ENCODE measurements at regions not wholly inside any gene's neighbourhood (a gene's known extent, or its start where the extent isn't known, plus 50 kb on each side); places are given as distances from the start of the nearest gene placed in this dataset.

DNA sequence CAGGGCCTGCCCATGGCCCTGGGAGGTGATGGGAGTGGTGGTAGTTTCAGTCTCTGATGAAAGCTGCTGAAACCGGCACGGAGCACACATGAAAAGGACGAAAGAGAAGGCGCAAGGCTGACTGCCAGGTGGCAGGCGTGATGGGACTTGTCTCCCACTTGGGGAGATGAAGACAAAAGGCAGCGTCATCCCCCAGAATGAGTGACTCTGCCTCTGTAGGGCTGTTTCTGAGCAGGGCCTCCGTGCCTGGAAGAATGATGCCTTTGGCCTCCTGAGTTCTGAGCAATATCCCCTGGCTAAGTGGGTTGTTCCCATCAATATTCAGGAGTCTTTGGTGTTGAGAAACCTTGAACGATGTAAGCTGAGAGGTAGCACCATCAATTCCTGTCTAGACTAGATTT lies 237.8 kb downstream of the OPA1 start:
- TF ChIP-seq, protein P1, sequence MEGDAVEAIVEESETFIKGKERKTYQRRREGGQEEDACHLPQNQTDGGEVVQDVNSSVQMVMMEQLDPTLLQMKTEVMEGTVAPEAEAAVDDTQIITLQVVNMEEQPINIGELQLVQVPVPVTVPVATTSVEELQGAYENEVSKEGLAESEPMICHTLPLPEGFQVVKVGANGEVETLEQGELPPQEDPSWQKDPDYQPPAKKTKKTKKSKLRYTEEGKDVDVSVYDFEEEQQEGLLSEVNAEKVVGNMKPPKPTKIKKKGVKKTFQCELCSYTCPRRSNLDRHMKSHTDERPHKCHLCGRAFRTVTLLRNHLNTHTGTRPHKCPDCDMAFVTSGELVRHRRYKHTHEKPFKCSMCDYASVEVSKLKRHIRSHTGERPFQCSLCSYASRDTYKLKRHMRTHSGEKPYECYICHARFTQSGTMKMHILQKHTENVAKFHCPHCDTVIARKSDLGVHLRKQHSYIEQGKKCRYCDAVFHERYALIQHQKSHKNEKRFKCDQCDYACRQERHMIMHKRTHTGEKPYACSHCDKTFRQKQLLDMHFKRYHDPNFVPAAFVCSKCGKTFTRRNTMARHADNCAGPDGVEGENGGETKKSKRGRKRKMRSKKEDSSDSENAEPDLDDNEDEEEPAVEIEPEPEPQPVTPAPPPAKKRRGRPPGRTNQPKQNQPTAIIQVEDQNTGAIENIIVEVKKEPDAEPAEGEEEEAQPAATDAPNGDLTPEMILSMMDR (conservative IDR thresholded peaks at IDR 0.05; ENCODE audit: low read depth in 2 of 2) = no peak
- TF ChIP-seq EZH2 (IDR thresholded peaks at IDR 0.05; ENCODE audit: low read depth, unreplicated experiment) (no peak), POLR2AphosphoS5 (IDR thresholded peaks at IDR 0.05; ENCODE audit: low read depth) (no peak), JUNB (IDR thresholded peaks at IDR 0.05; ENCODE audit: unreplicated experiment) (no peak), CREB1 (CRISPR knock-in tag; IDR thresholded peaks at IDR 0.05; ENCODE audit: low read depth) (no peak), EZH2phosphoT487 (IDR thresholded peaks at IDR 0.05; ENCODE audit: unreplicated experiment) (no peak), NANOG (IDR thresholded peaks at IDR 0.05; ENCODE audit: borderline replicate concordance) (no peak), ZNF114 (CRISPR knock-in tag; IDR thresholded peaks at IDR 0.05) (no peak), STAT1 (IDR thresholded peaks at IDR 0.05; ENCODE audit: unreplicated experiment) (no peak), ZNF331 (CRISPR knock-in tag; IDR thresholded peaks at IDR 0.05; ENCODE audit: low read depth) (no peak)
- TF ChIP-seq, protein P2, sequence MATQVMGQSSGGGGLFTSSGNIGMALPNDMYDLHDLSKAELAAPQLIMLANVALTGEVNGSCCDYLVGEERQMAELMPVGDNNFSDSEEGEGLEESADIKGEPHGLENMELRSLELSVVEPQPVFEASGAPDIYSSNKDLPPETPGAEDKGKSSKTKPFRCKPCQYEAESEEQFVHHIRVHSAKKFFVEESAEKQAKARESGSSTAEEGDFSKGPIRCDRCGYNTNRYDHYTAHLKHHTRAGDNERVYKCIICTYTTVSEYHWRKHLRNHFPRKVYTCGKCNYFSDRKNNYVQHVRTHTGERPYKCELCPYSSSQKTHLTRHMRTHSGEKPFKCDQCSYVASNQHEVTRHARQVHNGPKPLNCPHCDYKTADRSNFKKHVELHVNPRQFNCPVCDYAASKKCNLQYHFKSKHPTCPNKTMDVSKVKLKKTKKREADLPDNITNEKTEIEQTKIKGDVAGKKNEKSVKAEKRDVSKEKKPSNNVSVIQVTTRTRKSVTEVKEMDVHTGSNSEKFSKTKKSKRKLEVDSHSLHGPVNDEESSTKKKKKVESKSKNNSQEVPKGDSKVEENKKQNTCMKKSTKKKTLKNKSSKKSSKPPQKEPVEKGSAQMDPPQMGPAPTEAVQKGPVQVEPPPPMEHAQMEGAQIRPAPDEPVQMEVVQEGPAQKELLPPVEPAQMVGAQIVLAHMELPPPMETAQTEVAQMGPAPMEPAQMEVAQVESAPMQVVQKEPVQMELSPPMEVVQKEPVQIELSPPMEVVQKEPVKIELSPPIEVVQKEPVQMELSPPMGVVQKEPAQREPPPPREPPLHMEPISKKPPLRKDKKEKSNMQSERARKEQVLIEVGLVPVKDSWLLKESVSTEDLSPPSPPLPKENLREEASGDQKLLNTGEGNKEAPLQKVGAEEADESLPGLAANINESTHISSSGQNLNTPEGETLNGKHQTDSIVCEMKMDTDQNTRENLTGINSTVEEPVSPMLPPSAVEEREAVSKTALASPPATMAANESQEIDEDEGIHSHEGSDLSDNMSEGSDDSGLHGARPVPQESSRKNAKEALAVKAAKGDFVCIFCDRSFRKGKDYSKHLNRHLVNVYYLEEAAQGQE (IDR thresholded peaks at IDR 0.05; ENCODE audit: unreplicated experiment) = no peak
- TF ChIP-seq, protein P3, sequence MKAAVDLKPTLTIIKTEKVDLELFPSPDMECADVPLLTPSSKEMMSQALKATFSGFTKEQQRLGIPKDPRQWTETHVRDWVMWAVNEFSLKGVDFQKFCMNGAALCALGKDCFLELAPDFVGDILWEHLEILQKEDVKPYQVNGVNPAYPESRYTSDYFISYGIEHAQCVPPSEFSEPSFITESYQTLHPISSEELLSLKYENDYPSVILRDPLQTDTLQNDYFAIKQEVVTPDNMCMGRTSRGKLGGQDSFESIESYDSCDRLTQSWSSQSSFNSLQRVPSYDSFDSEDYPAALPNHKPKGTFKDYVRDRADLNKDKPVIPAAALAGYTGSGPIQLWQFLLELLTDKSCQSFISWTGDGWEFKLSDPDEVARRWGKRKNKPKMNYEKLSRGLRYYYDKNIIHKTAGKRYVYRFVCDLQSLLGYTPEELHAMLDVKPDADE (IDR thresholded peaks at IDR 0.05) = no peak
